CD14-positive monocyte (primary cell): ENCODE measurements at regions not wholly inside any gene's neighbourhood (a gene's known extent, or its start where the extent isn't known, plus 50 kb on each side); places are given as distances from the start of the nearest gene placed in this dataset.

ENCODE experiments used
- DNase-seq, 3 donors: peaks; one replicate each; pipeline ENCODE4 v3.0.0-alpha.2; 2011 to 2022
- H2AFZ ChIP-seq: 2 replicates; pipeline ENCODE4 v1.6.0; 2012; ENCODE audit warnings: mild to moderate bottlenecking, low read depth, low read length, inconsistent platforms; ENCODE audit not compliant: insufficient read depth, poor library complexity, severe bottlenecking
- H3K27ac ChIP-seq, 2 donors: 1 replicate in 1 of 2; 2 replicates in 1 of 2; pipeline ENCODE4 v1.5.1; 2012 to 2013; ENCODE audit warnings: low read length in 2 of 2, control low read depth in 1 of 2, inconsistent platforms in 1 of 2, low read depth in 1 of 2, mild to moderate bottlenecking in 1 of 2
- H3K27me3 ChIP-seq, 2 donors: one replicate each; pipeline versions ENCODE4 v1.6.0 to v1.6.1; 2011 to 2013; ENCODE audit warnings: low read length in 2 of 2; ENCODE audit not compliant: control insufficient read depth in 2 of 2, insufficient read depth in 2 of 2
- H3K36me3 ChIP-seq, 2 donors: replicated peaks in 1 of 2; 1 replicate in 1 of 2; 2 replicates in 1 of 2; pipeline versions ENCODE4 v1.5.1 to v1.6.1; 2012 to 2013; ENCODE audit warnings: low read length in 2 of 2, control low read depth in 1 of 2, inconsistent platforms in 1 of 2, mild to moderate bottlenecking in 1 of 2; ENCODE audit not compliant: insufficient read depth in 2 of 2, control insufficient read depth in 1 of 2
- H3K4me1 ChIP-seq, 2 donors: 1 replicate in 1 of 2; 2 replicates in 1 of 2; pipeline versions ENCODE4 v1.5.1 to v1.6.1; 2012 to 2013; ENCODE audit warnings: low read length in 2 of 2, control low read depth in 1 of 2, inconsistent platforms in 1 of 2, mild to moderate bottlenecking in 1 of 2, moderate library complexity in 1 of 2; ENCODE audit not compliant: insufficient read depth in 2 of 2, control insufficient read depth in 1 of 2
- H3K4me2 ChIP-seq: replicated peaks from 2 replicates; pipeline ENCODE3; 2012; ENCODE audit warnings: low read length, moderate library complexity, mild to moderate bottlenecking; ENCODE audit not compliant: poor library complexity, severe bottlenecking; ENCODE audit errors: extremely low read depth
- H3K4me3 ChIP-seq, 3 experiments: fragments of 200-600 bp in 1 of 3; sonication (generic) in 1 of 3; replicated peaks in 1 of 3; 1 replicate in 2 of 3; 2 replicates in 1 of 3; pipeline ENCODE4 v1.5.1; 2011 to 2013; ENCODE audit warnings: low read length in 3 of 3, mild to moderate bottlenecking in 3 of 3, control low read depth in 2 of 3, low read depth in 2 of 3, inconsistent platforms in 1 of 3, moderate library complexity in 1 of 3
- H3K79me2 ChIP-seq: 2 replicates; pipeline ENCODE4 v1.6.0; 2012; ENCODE audit warnings: mild to moderate bottlenecking, control low read depth, inconsistent platforms, low read length, moderate library complexity; ENCODE audit not compliant: insufficient read depth
- H3K9ac ChIP-seq: 2 replicates; pipeline ENCODE4 v1.6.0; 2017; ENCODE audit warnings: low read length, mild to moderate bottlenecking; ENCODE audit not compliant: insufficient read depth, poor library complexity, severe bottlenecking
- H3K9me3 ChIP-seq, 2 donors: replicated peaks in 1 of 2; 1 replicate in 1 of 2; 2 replicates in 1 of 2; pipeline versions ENCODE4 v1.5.1 to v1.6.1; 2012 to 2013; ENCODE audit warnings: low read length in 2 of 2, control low read depth in 1 of 2; ENCODE audit not compliant: control insufficient read depth in 1 of 2, insufficient read depth in 1 of 2
- H4K20me1 ChIP-seq: 2 replicates; pipeline ENCODE4 v1.6.0; 2012; ENCODE audit warnings: mild to moderate bottlenecking, low read length, control low read depth, moderate library complexity; ENCODE audit not compliant: insufficient read depth
- H3K27ac Mint-ChIP-seq, 7 donors: one replicate each; pipeline ENCODE4 v1.8.0; 2020; ENCODE audit warnings: mild to moderate bottlenecking in 7 of 7, mixed read lengths in 7 of 7, moderate library complexity in 6 of 7, inconsistent platforms in 2 of 7
- H3K27me3 Mint-ChIP-seq, 3 donors: one replicate each; pipeline ENCODE4 v1.8.0; 2021 to 2022; ENCODE audit warnings: low read depth in 3 of 3, mild to moderate bottlenecking in 3 of 3, mixed read lengths in 3 of 3, moderate library complexity in 3 of 3, inconsistent platforms in 1 of 3
- H3K36me3 Mint-ChIP-seq, 2 donors: one replicate each; pipeline ENCODE4 v1.8.0; 2020; ENCODE audit warnings: mixed read lengths in 2 of 2, inconsistent platforms in 1 of 2, mild to moderate bottlenecking in 1 of 2
- H3K4me1 Mint-ChIP-seq: one replicate; pipeline ENCODE4 v1.8.0; 2020; ENCODE audit warnings: mild to moderate bottlenecking, mixed read lengths
- H3K4me3 Mint-ChIP-seq, 2 donors: one replicate each; pipeline ENCODE4 v1.8.0; 2020; ENCODE audit warnings: mild to moderate bottlenecking in 2 of 2, mixed read lengths in 2 of 2, moderate library complexity in 1 of 2
- H3K9me3 Mint-ChIP-seq, 7 donors: one replicate each; pipeline ENCODE4 v1.8.0; 2020 to 2022; ENCODE audit warnings: mixed read lengths in 7 of 7, mild to moderate bottlenecking in 6 of 7, moderate library complexity in 6 of 7, inconsistent platforms in 2 of 7
- CTCF ChIP-seq: fragments of 200-600 bp; IDR thresholded peaks from one replicate; pipeline ENCODE4 v1.8.0; 2022; ENCODE audit warnings: antibody characterized with exemption, mild to moderate bottlenecking
- WGBS: methylation state at CpG from one replicate; pipeline ENCODE4 v1.1.5; 2013; ENCODE audit warnings: missing lambda C conversion rate; ENCODE audit not compliant: insufficient coverage; 5-methylcytosine and 5-hydroxymethylcytosine counted together
- intact Hi-C, 2 donors: fragments of 100-400 bp; cut with micrococcal nuclease; formaldehyde crosslinking; loops; one replicate each; pipeline versions ENCODE4 v1.15.0 to v1.15.1; 2023

- H3K79me2 ChIP-seq, result no peaks in the 10 kb centered on the region
- H3K36me3 ChIP-seq, result no peaks in the 10 kb centered on the region
- no peaks in the 10 kb centered on the region for H3K4me1 ChIP-seq
- H3K9ac ChIP-seq, result no peak overlapping the region
- H2AFZ ChIP-seq, result no peak overlapping the region
- Mint-ChIP-seq H3K4me3 (no peak overlapping the region), H3K36me3 (no peaks in the 10 kb centered on the region), H3K4me1 (no peaks in the 10 kb centered on the region), H3K27me3 (peaks cover 0 to 20% (median 5%) of the 10 kb centered on the region in 3 donors), H3K9me3 (peaks cover 0 to 2% (median 0%) of the 10 kb centered on the region in 7 donors), H3K27ac (no peak overlapping the region)
- H3K4me2 ChIP-seq, result no peak overlapping the region
- intact Hi-C loops, result no loop called here
- H3K27ac ChIP-seq, result no peak overlapping the region
- no peak for TF ChIP-seq CTCF
- H3K9me3 ChIP-seq, result no peaks in the 10 kb centered on the region
- WGBS, result 100% methylated on average over 2 of the region's 2 CpGs
- H3K27me3 ChIP-seq, result no peaks in the 10 kb centered on the region
- DNase-seq, result no peak
- no peak overlapping the region for H3K4me3 ChIP-seq
- H4K20me1 ChIP-seq, result no peaks in the 10 kb centered on the region
Measured at GRCh38 chr6:33894438-33894837, 90.6 kb upstream of the MLN start.

DNA sequence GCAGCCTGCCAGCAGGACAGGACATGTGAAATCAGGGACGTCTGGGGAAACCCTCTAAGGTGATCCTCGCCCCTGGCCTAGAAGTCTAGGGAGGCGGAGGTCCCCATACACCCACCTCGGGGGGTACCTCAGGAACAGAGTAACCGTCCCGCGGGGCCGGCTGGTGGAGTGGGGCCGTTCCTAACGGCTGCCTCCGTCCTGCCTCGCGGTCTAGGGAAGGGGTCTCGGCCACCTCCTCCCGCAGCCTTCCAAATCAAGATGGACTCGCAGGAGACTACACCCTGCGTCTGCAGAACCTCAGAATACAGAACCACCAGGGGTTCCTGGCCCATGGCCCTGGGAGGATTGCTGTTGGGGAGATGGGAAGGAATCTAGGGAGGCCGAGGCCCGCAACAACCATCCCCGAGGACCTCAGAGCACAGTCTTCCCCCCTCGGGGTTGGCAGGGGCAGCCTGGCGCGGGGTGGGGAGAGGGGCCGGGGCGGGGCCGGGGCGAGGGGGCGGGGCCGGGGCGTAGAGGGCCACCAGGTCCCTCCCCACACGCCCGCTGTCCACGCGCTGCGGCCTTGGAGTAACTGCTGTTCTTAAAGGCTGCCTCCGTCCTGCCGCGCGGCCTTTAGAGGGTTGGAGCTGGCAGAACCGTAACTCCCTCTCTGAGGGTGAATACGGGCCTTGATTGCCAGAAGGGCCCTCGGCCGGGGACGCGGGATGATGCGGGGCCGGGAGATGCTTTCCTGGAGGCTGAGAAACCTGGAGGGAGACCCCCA lies 89.0 kb upstream of the MLN start:
- H3K4me3 Mint-ChIP-seq, result no peak overlapping the region
- no peaks in the 10 kb centered on the region for H3K9me3 ChIP-seq
- intact Hi-C loops, result no loop called here
- H2AFZ ChIP-seq, result no peak overlapping the region
- H3K4me1 Mint-ChIP-seq, result no peaks in the 10 kb centered on the region
- DNase-seq, result no peak
- H3K27me3 ChIP-seq, result no peaks in the 10 kb centered on the region
- H3K36me3 ChIP-seq, result no peaks in the 10 kb centered on the region
- no peak overlapping the region for H3K9ac ChIP-seq
- H3K27ac Mint-ChIP-seq, result peak overlapping the region in 1 of 7 donors; percentile 42
- H3K27ac ChIP-seq, result no peak overlapping the region
- peaks cover 0 to 18% (median 2%) of the 10 kb centered on the region in 3 donors for H3K27me3 Mint-ChIP-seq
- H3K4me2 ChIP-seq, result no peak overlapping the region
- no peaks in the 10 kb centered on the region for H3K4me1 ChIP-seq
- no peak for TF ChIP-seq CTCF
- WGBS, result 91% methylated on average over 31 of the region's 47 CpGs
- no peaks in the 10 kb centered on the region for H3K79me2 ChIP-seq
- no peaks in the 10 kb centered on the region for H4K20me1 ChIP-seq
- no peaks in the 10 kb centered on the region for H3K9me3 Mint-ChIP-seq
- H3K4me3 ChIP-seq, result no peak overlapping the region
- no peaks in the 10 kb centered on the region for H3K36me3 Mint-ChIP-seq
